SU-DHL-6 (cell line): ENCODE measurements at regions not wholly inside any gene's neighbourhood (a gene's known extent, or its start where the extent isn't known, plus 50 kb on each side); places are given as distances from the start of the nearest gene placed in this dataset.

Experiments
- H2AFZ ChIP-seq: fragments of 200-600 bp; sonication (generic); 2 replicates; pipeline ENCODE4 v1.6.1; 2014; ENCODE audit warnings: low read depth, mild to moderate bottlenecking, moderate library complexity, mixed read lengths, antibody characterized with exemption, low read length; ENCODE audit not compliant: severe bottlenecking
- H3F3A ChIP-seq: fragments of 200-600 bp; shearing (Covaris generic); 2 replicates; pipeline ENCODE4 v1.6.0; 2016; ENCODE audit warnings: antibody characterized with exemption, mild to moderate bottlenecking; ENCODE audit not compliant: insufficient read depth
- H3K27ac ChIP-seq: fragments of 200-600 bp; sonication (generic); 2 replicates; pipeline ENCODE4 v1.5.1; 2016; ENCODE audit warnings: low read depth, mild to moderate bottlenecking, low read length, moderate library complexity, mixed read lengths
- H3K27me3 ChIP-seq: fragments of 200-600 bp; sonication (generic), shearing (Covaris generic); 2 replicates; pipeline ENCODE4 v1.6.0; 2014; ENCODE audit warnings: mild to moderate bottlenecking, low read length
- H3K36me3 ChIP-seq: fragments of 200-600 bp; sonication (generic); 2 replicates; pipeline ENCODE4 v1.6.1; 2014; ENCODE audit warnings: mild to moderate bottlenecking, low read length, mixed read lengths
- H3K4me2 ChIP-seq: fragments of 300-600, 200-600 bp; shearing (Covaris generic), sonication (generic); 2 replicates; pipeline ENCODE4 v1.6.0; 2014; ENCODE audit warnings: low read length, low read depth, mild to moderate bottlenecking; ENCODE audit not compliant: poor library complexity, severe bottlenecking
- H3K4me3 ChIP-seq: fragments of 200-600 bp; sonication (generic); 2 replicates; pipeline ENCODE4 v1.5.1; 2014; ENCODE audit warnings: antibody characterized with exemption, low read length, mild to moderate bottlenecking, mixed read lengths; ENCODE audit not compliant: insufficient read depth, poor library complexity, severe bottlenecking
- H3K79me2 ChIP-seq: fragments of 200-600 bp; sonication (generic); 2 replicates; pipeline ENCODE4 v1.6.1; 2014; ENCODE audit warnings: mild to moderate bottlenecking, low read length, moderate library complexity; ENCODE audit not compliant: insufficient read depth
- H3K9ac ChIP-seq: fragments of 200-600 bp; sonication (generic); 2 replicates; pipeline ENCODE4 v1.7.0; 2014; ENCODE audit warnings: mild to moderate bottlenecking, low read length
- H3K9me2 ChIP-seq: fragments of 200-600 bp; sonication (generic); replicated peaks from 2 replicates; pipeline ENCODE4 v1.6.1; 2014; ENCODE audit warnings: low read length; ENCODE audit not compliant: insufficient read depth
- H3K9me3 ChIP-seq: fragments of 200-600 bp; sonication (generic); 2 replicates; pipeline ENCODE4 v1.6.1; 2014; ENCODE audit warnings: low read length, mixed read lengths; ENCODE audit not compliant: insufficient read depth
- H4K20me1 ChIP-seq: fragments of 200-600 bp; sonication (generic); 2 replicates; pipeline ENCODE4 v1.6.1; 2014; ENCODE audit warnings: low read depth, mild to moderate bottlenecking, antibody characterized with exemption, low read length, moderate library complexity, mixed read lengths
- EZH2phosphoT487 ChIP-seq: fragments of 200-600 bp; sonication (generic), shearing (Covaris generic); conservative IDR thresholded peaks from 2 replicates; pipeline ENCODE4 v1.6.1; 2018; ENCODE audit warnings: mild to moderate bottlenecking, antibody characterized with exemption, low read length, moderate library complexity, mixed read lengths
- TF ChIP-seq, protein P1 (sequence below): fragments of 200-600 bp; sonication (generic); IDR thresholded peaks from one replicate; pipeline ENCODE4 v1.5.1; 2017; ENCODE audit warnings: antibody characterized with exemption, mild to moderate bottlenecking, low read length, moderate library complexity; ENCODE audit not compliant: insufficient read depth, poor library complexity, severe bottlenecking

- H3K4me2 ChIP-seq, result no peak overlapping the region
- TF ChIP-seq EZH2phosphoT487, result no peak
- TF ChIP-seq, protein P1, sequence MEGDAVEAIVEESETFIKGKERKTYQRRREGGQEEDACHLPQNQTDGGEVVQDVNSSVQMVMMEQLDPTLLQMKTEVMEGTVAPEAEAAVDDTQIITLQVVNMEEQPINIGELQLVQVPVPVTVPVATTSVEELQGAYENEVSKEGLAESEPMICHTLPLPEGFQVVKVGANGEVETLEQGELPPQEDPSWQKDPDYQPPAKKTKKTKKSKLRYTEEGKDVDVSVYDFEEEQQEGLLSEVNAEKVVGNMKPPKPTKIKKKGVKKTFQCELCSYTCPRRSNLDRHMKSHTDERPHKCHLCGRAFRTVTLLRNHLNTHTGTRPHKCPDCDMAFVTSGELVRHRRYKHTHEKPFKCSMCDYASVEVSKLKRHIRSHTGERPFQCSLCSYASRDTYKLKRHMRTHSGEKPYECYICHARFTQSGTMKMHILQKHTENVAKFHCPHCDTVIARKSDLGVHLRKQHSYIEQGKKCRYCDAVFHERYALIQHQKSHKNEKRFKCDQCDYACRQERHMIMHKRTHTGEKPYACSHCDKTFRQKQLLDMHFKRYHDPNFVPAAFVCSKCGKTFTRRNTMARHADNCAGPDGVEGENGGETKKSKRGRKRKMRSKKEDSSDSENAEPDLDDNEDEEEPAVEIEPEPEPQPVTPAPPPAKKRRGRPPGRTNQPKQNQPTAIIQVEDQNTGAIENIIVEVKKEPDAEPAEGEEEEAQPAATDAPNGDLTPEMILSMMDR, result no peak
- H3K9ac ChIP-seq, result no peak overlapping the region
- H3K4me3 ChIP-seq, result no peak overlapping the region
- H3K27ac ChIP-seq, result no peak overlapping the region
- H3K9me2 ChIP-seq, result no peaks in the 10 kb centered on the region
- H3K27me3 ChIP-seq, result no peaks in the 10 kb centered on the region
- H3K36me3 ChIP-seq, result no peaks in the 10 kb centered on the region
- no peak overlapping the region for H2AFZ ChIP-seq
- no peaks in the 10 kb centered on the region for H3K9me3 ChIP-seq
- H3K79me2 ChIP-seq, result no peaks in the 10 kb centered on the region
- no peaks in the 10 kb centered on the region for H4K20me1 ChIP-seq
- H3F3A ChIP-seq, result no peaks in the 10 kb centered on the region
These were observed 229.7 kb upstream of the GPRIN3 start for GRCh38 chr4:89537281-89537680.

- H3K9me3 ChIP-seq, result no peaks in the 10 kb centered on the region
- TF ChIP-seq EZH2phosphoT487, result no peak
- TF ChIP-seq, protein P1, result no peak
- no peak overlapping the region for H2AFZ ChIP-seq
- no peak overlapping the region for H3K9ac ChIP-seq
- no peaks in the 10 kb centered on the region for H4K20me1 ChIP-seq
- no peaks in the 10 kb centered on the region for H3K27me3 ChIP-seq
- H3K27ac ChIP-seq, result no peak overlapping the region
- no peaks in the 10 kb centered on the region for H3K9me2 ChIP-seq
- no peak overlapping the region for H3K4me3 ChIP-seq
- H3K4me2 ChIP-seq, result no peak overlapping the region
- no peaks in the 10 kb centered on the region for H3K36me3 ChIP-seq
- no peaks in the 10 kb centered on the region for H3F3A ChIP-seq
- H3K79me2 ChIP-seq, result no peaks in the 10 kb centered on the region
These were observed 227.7 kb upstream of the GPRIN3 start for GRCh38 chr4:89535251-89535650.

DNA sequence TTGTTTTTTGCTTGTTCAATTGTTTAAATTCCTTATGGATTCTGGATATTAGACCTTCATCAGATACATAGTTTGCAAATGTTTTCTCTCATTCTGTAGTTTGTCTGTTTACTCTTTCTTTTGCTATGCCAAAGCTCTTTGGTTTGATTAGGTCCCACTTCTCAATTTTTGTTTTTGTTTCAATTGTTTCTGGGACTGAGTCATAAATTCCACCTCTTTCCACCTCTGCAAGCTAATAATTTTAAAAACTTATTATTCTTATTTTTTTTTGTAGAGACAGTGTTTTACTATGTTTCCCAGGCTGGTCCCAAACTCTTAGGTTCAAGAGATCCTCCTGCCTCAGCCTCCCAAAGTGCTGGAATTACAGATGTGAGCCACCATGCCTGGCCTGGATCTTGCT lies 226.8 kb upstream of the GPRIN3 start:
- no peaks in the 10 kb centered on the region for H3K79me2 ChIP-seq
- no peak overlapping the region for H3K4me3 ChIP-seq
- H3K9me3 ChIP-seq, result no peaks in the 10 kb centered on the region
- no peak overlapping the region for H3K4me2 ChIP-seq
- no peaks in the 10 kb centered on the region for H3F3A ChIP-seq
- H3K27ac ChIP-seq, result no peak overlapping the region
- no peaks in the 10 kb centered on the region for H3K36me3 ChIP-seq
- no peaks in the 10 kb centered on the region for H3K27me3 ChIP-seq
- H4K20me1 ChIP-seq, result no peaks in the 10 kb centered on the region
- no peak overlapping the region for H2AFZ ChIP-seq
- no peaks in the 10 kb centered on the region for H3K9me2 ChIP-seq
- TF ChIP-seq, protein P1, result no peak
- TF ChIP-seq EZH2phosphoT487, result no peak
- H3K9ac ChIP-seq, result no peak overlapping the region
